ENCODE measurements at regions not wholly inside any gene's neighbourhood (a gene's known extent, or its start where the extent isn't known, plus 50 kb on each side); places are given as distances from the start of the nearest gene placed in this dataset.
"Not testable (repeated sequence)": the region's sequence is repeated elsewhere in the genome, so short reads cannot be mapped to it uniquely, and the experiment has no call there.

DNA sequence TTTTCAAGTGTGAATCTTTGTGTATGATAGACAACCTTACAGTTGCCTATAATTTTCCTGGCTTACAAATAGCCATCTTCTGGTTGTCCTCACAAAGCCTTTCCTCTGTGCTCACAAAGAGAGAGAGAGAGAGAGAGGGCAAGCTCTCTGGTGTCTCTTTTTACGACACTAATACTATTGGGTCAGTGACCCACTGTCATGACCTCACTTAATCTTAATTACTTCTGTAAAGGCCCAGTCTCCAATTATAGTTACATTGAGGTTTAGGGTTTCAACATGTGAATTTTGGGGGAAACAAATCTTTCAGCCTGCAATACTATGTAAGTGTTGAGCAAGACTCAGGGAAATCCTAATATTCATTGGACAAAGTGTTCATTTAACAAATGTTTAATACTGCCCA lies 167.4 kb upstream of the COL11A1 start:
- in situ Hi-C loops (cut with MboI; ENCODE audit: low sequenced_read_pairs in 4 of 4), result no loop called here
- ATAC-seq, result no peak
- Histone ChIP-seq H3K4me1 (no peaks in the 10 kb centered on the region), H3K27me3 (no peaks in the 10 kb centered on the region), H3K27ac (no peak overlapping the region), H3K9me3 (no peaks in the 10 kb centered on the region), H3K4me3 (no peak overlapping the region), H3K36me3 (no peaks in the 10 kb centered on the region)
- no peak for DNase-seq
- intact Hi-C loops (cut with DNase I; ENCODE audit: low total_unique reads), result no loop called here
- TF ChIP-seq POLR2A (IDR thresholded peaks at IDR 0.05), result no peak
- TF ChIP-seq, protein P1, sequence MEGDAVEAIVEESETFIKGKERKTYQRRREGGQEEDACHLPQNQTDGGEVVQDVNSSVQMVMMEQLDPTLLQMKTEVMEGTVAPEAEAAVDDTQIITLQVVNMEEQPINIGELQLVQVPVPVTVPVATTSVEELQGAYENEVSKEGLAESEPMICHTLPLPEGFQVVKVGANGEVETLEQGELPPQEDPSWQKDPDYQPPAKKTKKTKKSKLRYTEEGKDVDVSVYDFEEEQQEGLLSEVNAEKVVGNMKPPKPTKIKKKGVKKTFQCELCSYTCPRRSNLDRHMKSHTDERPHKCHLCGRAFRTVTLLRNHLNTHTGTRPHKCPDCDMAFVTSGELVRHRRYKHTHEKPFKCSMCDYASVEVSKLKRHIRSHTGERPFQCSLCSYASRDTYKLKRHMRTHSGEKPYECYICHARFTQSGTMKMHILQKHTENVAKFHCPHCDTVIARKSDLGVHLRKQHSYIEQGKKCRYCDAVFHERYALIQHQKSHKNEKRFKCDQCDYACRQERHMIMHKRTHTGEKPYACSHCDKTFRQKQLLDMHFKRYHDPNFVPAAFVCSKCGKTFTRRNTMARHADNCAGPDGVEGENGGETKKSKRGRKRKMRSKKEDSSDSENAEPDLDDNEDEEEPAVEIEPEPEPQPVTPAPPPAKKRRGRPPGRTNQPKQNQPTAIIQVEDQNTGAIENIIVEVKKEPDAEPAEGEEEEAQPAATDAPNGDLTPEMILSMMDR (IDR thresholded peaks at IDR 0.05 in 4 of 5, conservative IDR thresholded peaks at IDR 0.05 in 1 of 5), result no peak

DNA sequence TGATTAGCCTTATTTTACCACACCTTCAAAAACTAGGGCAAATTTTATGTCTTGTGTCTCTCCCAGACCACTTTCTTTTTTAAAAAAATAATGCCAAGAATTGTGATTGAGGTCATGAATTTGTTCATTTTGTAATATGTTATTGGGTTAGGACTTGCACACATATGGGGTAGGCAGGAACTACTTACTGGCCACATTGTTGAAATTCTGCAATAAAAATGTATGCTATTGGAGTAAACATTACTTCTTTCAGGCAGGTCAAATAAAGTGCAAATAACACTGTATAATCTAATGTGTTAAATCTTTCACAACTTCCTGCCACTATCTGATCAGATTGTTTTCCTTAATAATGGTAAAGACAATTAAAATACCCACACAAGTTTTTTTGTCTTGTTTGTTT lies 166.6 kb upstream of the COL11A1 start:
- H3K27ac ChIP-seq, result no peak overlapping the region
- in situ Hi-C loops (cut with MboI; ENCODE audit: low sequenced_read_pairs in 4 of 4), result no loop called here

DNA sequence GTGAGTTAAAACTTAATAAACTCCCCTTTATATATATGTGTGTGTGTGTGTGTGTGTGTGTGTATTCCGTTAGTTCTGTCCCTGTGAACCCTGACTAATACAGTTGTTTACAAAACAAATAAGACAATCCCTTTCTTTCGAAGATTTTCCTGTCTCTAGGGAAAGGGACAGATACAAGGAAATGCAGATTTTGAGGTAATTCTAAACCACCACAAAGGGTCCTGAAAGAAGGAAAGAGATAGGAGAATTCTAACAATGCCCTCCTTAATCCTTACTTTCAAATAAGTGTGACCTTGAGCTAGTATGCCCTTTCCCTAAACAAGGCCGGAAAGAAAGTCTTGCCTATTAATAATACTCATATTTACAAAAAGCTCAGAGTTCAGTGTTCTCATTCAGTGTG lies 164.8 kb upstream of the COL11A1 start:
- ATAC-seq, result no peak

More for the DNA sequence above, 166.6 kb upstream of the COL11A1 start:
- no peak overlapping the region for H3K4me3 ChIP-seq
- H3K36me3 ChIP-seq, result no peaks in the 10 kb centered on the region
- H3K27me3 ChIP-seq, result no peaks in the 10 kb centered on the region
- H3K9me3 ChIP-seq, result no peaks in the 10 kb centered on the region
- TF ChIP-seq, protein P1 (IDR thresholded peaks at IDR 0.05 in 4 of 5, conservative IDR thresholded peaks at IDR 0.05 in 1 of 5), result no peak
- TF ChIP-seq POLR2A (IDR thresholded peaks at IDR 0.05), result no peak
- intact Hi-C loops (cut with DNase I; ENCODE audit: low total_unique reads), result no loop called here
- H3K4me1 ChIP-seq, result no peaks in the 10 kb centered on the region
- no peak for DNase-seq
- no peak for ATAC-seq

DNA sequence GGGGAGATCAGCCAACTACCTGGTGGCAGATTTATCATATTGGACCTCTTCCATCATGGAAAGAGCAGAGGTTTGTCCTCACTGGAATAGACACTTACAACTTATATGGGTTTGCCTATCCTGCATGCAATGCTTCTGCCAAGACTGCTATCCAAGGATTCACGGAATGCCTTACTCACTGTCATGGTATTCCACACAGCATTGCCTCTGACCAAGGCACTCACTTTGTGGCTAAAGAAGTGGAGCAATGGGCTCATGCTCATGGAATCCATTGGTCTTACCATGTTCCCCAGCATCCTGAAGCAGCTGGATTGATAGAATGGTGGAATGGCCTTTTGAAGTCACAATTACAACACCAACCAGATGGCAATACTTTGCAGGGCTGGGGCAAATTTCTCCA lies 163.1 kb upstream of the COL11A1 start:
- H3K36me3 ChIP-seq; DNase-seq; in situ Hi-C loops (cut with MboI; ENCODE audit: low sequenced_read_pairs in 4 of 4); H3K27ac ChIP-seq; intact Hi-C loops (cut with DNase I; ENCODE audit: low total_unique reads); H3K4me1 ChIP-seq; H3K27me3 ChIP-seq; ATAC-seq; H3K4me3 ChIP-seq; H3K9me3 ChIP-seq: not testable (repeated sequence)

More for the DNA sequence above, 164.8 kb upstream of the COL11A1 start:
- Histone ChIP-seq H3K4me3 (no peak overlapping the region), H3K4me1 (no peaks in the 10 kb centered on the region), H3K27me3 (no peaks in the 10 kb centered on the region), H3K9me3 (no peaks in the 10 kb centered on the region), H3K36me3 (no peaks in the 10 kb centered on the region), H3K27ac (no peak overlapping the region)
- intact Hi-C loops (cut with DNase I; ENCODE audit: low total_unique reads) (no loop called here), in situ Hi-C loops (cut with MboI; ENCODE audit: low sequenced_read_pairs in 4 of 4) (no loop called here)
- no peak for DNase-seq
- no peak for TF ChIP-seq POLR2A (IDR thresholded peaks at IDR 0.05)
- TF ChIP-seq, protein P1 (IDR thresholded peaks at IDR 0.05 in 4 of 5, conservative IDR thresholded peaks at IDR 0.05 in 1 of 5), result no peak

DNA sequence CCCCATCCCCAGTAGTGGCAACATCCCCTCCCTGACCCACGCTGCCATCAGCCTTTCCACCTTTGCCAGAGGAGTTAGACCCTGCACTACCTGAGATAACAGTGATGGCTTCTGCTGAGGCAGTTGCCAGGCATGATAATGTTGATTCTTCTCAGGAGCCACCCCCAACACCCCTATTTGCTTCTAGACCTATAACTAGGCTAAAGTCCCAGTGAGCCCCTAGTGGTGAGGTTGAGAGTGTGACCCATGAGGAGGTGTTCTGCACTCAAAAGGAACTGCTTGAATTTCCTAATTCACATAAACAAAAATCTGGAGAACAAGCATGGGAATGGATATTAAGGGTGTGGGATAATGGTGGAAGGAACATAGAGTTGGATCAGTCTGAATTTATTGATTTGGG lies 159.6 kb upstream of the COL11A1 start:
- ATAC-seq (no peak), DNase-seq (no peak)
- intact Hi-C loops (cut with DNase I; ENCODE audit: low total_unique reads) (no loop called here), in situ Hi-C loops (cut with MboI; ENCODE audit: low sequenced_read_pairs in 4 of 4) (no loop called here)
- TF ChIP-seq POLR2A (IDR thresholded peaks at IDR 0.05), result no peak
- TF ChIP-seq, protein P1 (IDR thresholded peaks at IDR 0.05 in 4 of 5, conservative IDR thresholded peaks at IDR 0.05 in 1 of 5), result no peak
- H3K4me3 ChIP-seq, result no peak overlapping the region
- H3K4me1 ChIP-seq, result no peaks in the 10 kb centered on the region
- H3K36me3 ChIP-seq, result no peaks in the 10 kb centered on the region
- no peaks in the 10 kb centered on the region for H3K27me3 ChIP-seq
- no peaks in the 10 kb centered on the region for H3K9me3 ChIP-seq
- H3K27ac ChIP-seq, result no peak overlapping the region

Data from gastrocnemius medialis (tissue), 4 donors.